GM18858 (cell line): ENCODE measurements at regions not wholly inside any gene's neighbourhood (a gene's known extent, or its start where the extent isn't known, plus 50 kb on each side); places are given as distances from the start of the nearest gene placed in this dataset.

ENCODE experiments used
- ATAC-seq: cut with Tn5 transposase; IDR thresholded peaks from one replicate; pipeline ENCODE4 v1.9.1; 2021; ENCODE audit not compliant: unreplicated experiment

- ATAC-seq: no peak
These were observed 239.1 kb upstream of the ROPN1 start for GRCh38 chr3:124230998-124231397.

- no peak for ATAC-seq
These were observed 242.9 kb upstream of the ROPN1 start for GRCh38 chr3:124234852-124235252.

- no peak for ATAC-seq
These were observed 243.5 kb upstream of the ROPN1 start for GRCh38 chr3:124235446-124235845.

GRCh38 chr3:124243177-124243859 lies 251.4 kb upstream of the ROPN1 start:
- no peak for ATAC-seq

GRCh38 chr3:124246376-124246775 lies 254.5 kb upstream of the ROPN1 start:
- ATAC-seq: no peak

- ATAC-seq: no peak
These were observed 255.0 kb upstream of the ROPN1 start for GRCh38 chr3:124246949-124247348.

- ATAC-seq: no peak
These were observed 256.6 kb upstream of the ROPN1 start for GRCh38 chr3:124248471-124249028.

- no peak for ATAC-seq
These were observed 257.1 kb upstream of the ROPN1 start for GRCh38 chr3:124249038-124249437.

- no peak for ATAC-seq
These were observed 258.1 kb upstream of the ROPN1 start for GRCh38 chr3:124250053-124250452.

GRCh38 chr3:124256156-124256555 lies 264.2 kb upstream of the ROPN1 start:
- no peak for ATAC-seq

- no peak for ATAC-seq
These were observed 264.7 kb upstream of the ROPN1 start for GRCh38 chr3:124256599-124256998.

- no peak for ATAC-seq
These were observed 265.5 kb upstream of the ROPN1 start for GRCh38 chr3:124257336-124257864.

- no peak for ATAC-seq
These were observed 266.2 kb upstream of the ROPN1 start for GRCh38 chr3:124258057-124258500.

GRCh38 chr3:124260206-124260915 lies 268.4 kb upstream of the ROPN1 start:
- ATAC-seq: no peak

GRCh38 chr3:124261306-124261705 lies 269.4 kb upstream of the ROPN1 start:
- no peak for ATAC-seq

GRCh38 chr3:124263168-124263567 lies 271.2 kb upstream of the ROPN1 start:
- no peak for ATAC-seq

GRCh38 chr3:124264346-124264745 lies 272.4 kb upstream of the ROPN1 start:
- ATAC-seq: no peak

GRCh38 chr3:124266487-124266886 lies 274.6 kb upstream of the ROPN1 start:
- no peak for ATAC-seq

GRCh38 chr3:124267406-124267805 lies 275.5 kb upstream of the ROPN1 start:
- ATAC-seq: no peak

GRCh38 chr3:124268355-124268754 lies 276.4 kb upstream of the ROPN1 start:
- no peak for ATAC-seq

- ATAC-seq: no peak
These were observed 277.7 kb upstream of the ROPN1 start for GRCh38 chr3:124269619-124270018.

- no peak for ATAC-seq
These were observed 280.8 kb upstream of the ROPN1 start for GRCh38 chr3:124272605-124273151.
